ENCODE measurements at regions not wholly inside any gene's neighbourhood (a gene's known extent, or its start where the extent isn't known, plus 50 kb on each side); places are given as distances from the start of the nearest gene placed in this dataset.
"Not testable (repeated sequence)": the region's sequence is repeated elsewhere in the genome, so short reads cannot be mapped to it uniquely, and the experiment has no call there.

DNA sequence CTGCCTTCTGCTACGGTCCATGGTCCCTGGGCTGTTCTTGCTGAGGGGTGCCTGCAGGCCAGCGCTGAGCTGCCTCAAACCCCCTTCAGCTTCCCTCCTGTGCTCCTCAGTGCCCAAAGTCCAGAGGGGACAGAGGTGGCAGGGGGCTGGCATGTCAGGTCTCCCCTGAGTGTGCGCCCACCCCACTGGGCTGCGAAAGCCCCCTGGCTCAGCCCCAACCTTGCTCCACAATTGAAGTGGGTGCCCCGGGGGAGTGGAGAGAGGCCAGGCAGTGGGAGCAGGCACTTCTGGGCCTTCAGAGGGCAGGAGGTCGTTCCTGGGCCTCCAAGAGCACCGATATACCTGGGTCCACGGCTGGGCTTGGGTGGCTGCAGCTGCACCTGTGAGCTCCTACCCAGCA, 548.7 kb upstream of the FAM98A start:
- Histone ChIP-seq H3K4me1 (no peaks in the 10 kb centered on the region), H3K27me3 (no peaks in the 10 kb centered on the region), H3K9me3 (peaks cover 0 to 4% (median 0%) of the 10 kb centered on the region in 3 donors), H3K27ac (no peak overlapping the region), H3K36me3 (no peaks in the 10 kb centered on the region), H3K4me3 (no peak overlapping the region)
- ATAC-seq: no peak
- WGBS, 2 donors (ENCODE audit: low coverage in 1 of 2): no CpG with 5 or more reads among the region's 8 CpGs
- TF ChIP-seq, protein P1, sequence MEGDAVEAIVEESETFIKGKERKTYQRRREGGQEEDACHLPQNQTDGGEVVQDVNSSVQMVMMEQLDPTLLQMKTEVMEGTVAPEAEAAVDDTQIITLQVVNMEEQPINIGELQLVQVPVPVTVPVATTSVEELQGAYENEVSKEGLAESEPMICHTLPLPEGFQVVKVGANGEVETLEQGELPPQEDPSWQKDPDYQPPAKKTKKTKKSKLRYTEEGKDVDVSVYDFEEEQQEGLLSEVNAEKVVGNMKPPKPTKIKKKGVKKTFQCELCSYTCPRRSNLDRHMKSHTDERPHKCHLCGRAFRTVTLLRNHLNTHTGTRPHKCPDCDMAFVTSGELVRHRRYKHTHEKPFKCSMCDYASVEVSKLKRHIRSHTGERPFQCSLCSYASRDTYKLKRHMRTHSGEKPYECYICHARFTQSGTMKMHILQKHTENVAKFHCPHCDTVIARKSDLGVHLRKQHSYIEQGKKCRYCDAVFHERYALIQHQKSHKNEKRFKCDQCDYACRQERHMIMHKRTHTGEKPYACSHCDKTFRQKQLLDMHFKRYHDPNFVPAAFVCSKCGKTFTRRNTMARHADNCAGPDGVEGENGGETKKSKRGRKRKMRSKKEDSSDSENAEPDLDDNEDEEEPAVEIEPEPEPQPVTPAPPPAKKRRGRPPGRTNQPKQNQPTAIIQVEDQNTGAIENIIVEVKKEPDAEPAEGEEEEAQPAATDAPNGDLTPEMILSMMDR (IDR thresholded peaks at IDR 0.05): no peak
- no peak for TF ChIP-seq POLR2AphosphoS5 (IDR thresholded peaks at IDR 0.05)
- TF ChIP-seq POLR2A (IDR thresholded peaks at IDR 0.05): no peak
- no peak for TF ChIP-seq EP300 (IDR thresholded peaks at IDR 0.05)

GRCh38 chr2:34143149-34143548, 544.0 kb upstream of the FAM98A start:
- Histone ChIP-seq H3K36me3 (no peaks in the 10 kb centered on the region), H3K4me1 (no peaks in the 10 kb centered on the region), H3K27ac (no peak overlapping the region), H3K27me3 (no peaks in the 10 kb centered on the region), H3K4me3 (no peak overlapping the region), H3K9me3 (peaks cover 0 to 10% (median 0%) of the 10 kb centered on the region in 3 donors)
- no peak for ATAC-seq
- WGBS, 2 donors (ENCODE audit: low coverage in 1 of 2): 70% methylated on average over 1 of the region's 1 CpG
- TF ChIP-seq EP300 (IDR thresholded peaks at IDR 0.05) (no peak), POLR2A (IDR thresholded peaks at IDR 0.05) (no peak), POLR2AphosphoS5 (IDR thresholded peaks at IDR 0.05) (no peak)
- TF ChIP-seq, protein P1 (IDR thresholded peaks at IDR 0.05): no peak

DNA sequence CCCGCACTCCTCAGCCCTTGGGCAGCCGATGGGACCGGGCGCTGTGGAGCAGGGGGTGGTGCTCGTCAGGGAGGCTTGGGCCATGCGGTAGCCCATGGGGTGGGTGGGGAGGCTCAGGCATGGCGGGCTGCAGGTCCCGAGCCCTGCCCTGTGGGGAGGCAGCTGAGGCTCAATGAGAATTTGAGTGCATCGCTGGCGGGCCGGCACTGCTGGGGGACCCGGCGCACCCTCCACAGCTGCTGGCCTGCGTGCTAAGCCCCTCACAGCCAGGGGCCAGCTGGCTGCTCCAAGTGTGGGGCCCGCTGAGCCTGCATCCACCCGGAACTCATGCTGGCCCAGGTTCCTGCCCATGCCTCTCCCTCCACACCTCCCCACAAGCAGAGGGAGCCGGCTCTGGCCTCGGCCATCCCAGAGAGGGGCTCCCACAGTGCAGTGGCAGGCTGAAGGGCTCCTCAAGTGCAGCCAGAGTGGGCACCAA, 543.5 kb upstream of the FAM98A start:
- H3K4me1 ChIP-seq, ATAC-seq, H3K4me3 ChIP-seq, H3K36me3 ChIP-seq, H3K27ac ChIP-seq, H3K9me3 ChIP-seq, H3K27me3 ChIP-seq: not testable (repeated sequence)
- 80% methylated on average over 1 of the region's 18 CpGs; no CpG with 5 or more reads in 1 of the 2 donors for WGBS, 2 donors (ENCODE audit: low coverage in 1 of 2)

- H3K27ac ChIP-seq, H3K9me3 ChIP-seq, H3K4me1 ChIP-seq, H3K36me3 ChIP-seq, ATAC-seq, H3K4me3 ChIP-seq, H3K27me3 ChIP-seq: not testable (repeated sequence)
- WGBS, 2 donors (ENCODE audit: low coverage in 1 of 2): no CpG with 5 or more reads among the region's 24 CpGs
Measured at GRCh38 chr2:34133065-34133464, 534.0 kb upstream of the FAM98A start.

DNA sequence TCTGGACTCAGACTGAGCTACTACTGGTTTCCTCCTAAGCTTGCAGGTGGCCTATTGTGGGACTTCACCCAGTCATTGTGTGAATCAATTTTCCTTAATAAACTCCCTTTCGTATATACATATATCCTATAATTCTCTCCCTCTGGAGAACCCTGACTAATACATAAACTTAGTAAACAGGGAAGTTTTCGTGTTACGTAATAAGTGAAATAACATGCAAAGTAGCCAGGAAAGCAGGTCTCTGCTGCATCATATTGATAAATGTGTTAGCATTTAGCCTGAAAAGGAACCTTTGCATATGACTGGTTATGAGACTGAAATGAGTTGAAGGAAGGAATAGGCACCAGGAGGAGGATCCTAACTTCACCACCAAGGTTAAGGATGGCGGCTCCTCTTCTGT, 527.2 kb upstream of the FAM98A start:
- no peaks in the 10 kb centered on the region for H3K27me3 ChIP-seq
- no peak for ATAC-seq
- no peak overlapping the region for H3K27ac ChIP-seq
- 94 to 100% methylated on average over 4 of the region's 4 CpGs for WGBS, 2 donors (ENCODE audit: low coverage in 1 of 2)
- TF ChIP-seq POLR2AphosphoS5 (IDR thresholded peaks at IDR 0.05) (no peak), POLR2A (IDR thresholded peaks at IDR 0.05) (no peak), EP300 (IDR thresholded peaks at IDR 0.05) (no peak)
- TF ChIP-seq, protein P1 (IDR thresholded peaks at IDR 0.05): no peak
- H3K9me3 ChIP-seq: no peaks in the 10 kb centered on the region
- H3K36me3 ChIP-seq: no peaks in the 10 kb centered on the region
- H3K4me3 ChIP-seq: no peak overlapping the region
- no peaks in the 10 kb centered on the region for H3K4me1 ChIP-seq

DNA sequence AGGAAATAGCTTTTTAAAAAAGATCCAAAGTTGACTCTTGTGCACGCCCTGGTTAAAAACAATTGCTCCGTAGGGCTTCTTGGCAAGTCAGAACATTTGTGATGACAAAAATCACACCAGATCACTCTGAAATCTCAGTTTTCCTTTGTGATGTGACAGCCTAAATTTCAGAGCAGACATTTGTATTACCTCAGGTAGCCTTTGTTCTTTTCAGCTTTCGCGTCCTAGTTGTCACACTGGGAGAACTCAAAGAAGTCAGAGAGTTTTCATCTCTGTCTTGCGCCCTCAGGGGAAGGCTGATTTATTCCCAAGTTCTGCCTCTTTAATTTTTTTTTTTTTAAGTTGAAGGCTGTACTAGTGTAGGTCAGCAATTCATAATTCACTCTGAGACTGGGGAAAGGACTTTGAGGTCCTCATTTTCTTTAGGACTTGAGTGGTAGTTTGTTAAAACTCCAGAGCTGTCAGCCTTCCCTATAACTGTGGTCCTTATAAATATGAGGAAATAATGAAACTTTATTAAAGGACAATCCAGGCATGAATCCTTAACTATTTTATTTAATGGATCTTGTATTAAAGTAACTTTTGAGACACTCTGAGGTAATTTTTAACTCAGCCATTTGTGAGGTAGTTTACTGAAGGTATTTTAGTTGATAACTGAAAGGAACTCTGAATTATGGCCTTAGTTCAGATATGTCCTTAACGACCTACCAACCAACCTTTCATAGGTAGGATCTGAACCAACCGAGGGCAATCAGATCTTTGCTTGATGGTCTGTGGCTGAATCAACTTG, 525.1 kb upstream of the FAM98A start:
- Histone ChIP-seq H3K27me3 (no peaks in the 10 kb centered on the region), H3K4me3 (no peak overlapping the region), H3K9me3 (no peaks in the 10 kb centered on the region), H3K4me1 (no peaks in the 10 kb centered on the region), H3K36me3 (no peaks in the 10 kb centered on the region), H3K27ac (no peak overlapping the region)
- TF ChIP-seq POLR2A (IDR thresholded peaks at IDR 0.05): no peak
- TF ChIP-seq POLR2AphosphoS5 (IDR thresholded peaks at IDR 0.05): no peak
- TF ChIP-seq, protein P1 (IDR thresholded peaks at IDR 0.05): no peak
- TF ChIP-seq EP300 (IDR thresholded peaks at IDR 0.05): no peak
- WGBS, 2 donors (ENCODE audit: low coverage in 1 of 2): 76 to 82% methylated on average over 7 of the region's 7 CpGs
- no peak for ATAC-seq
